ENCODE measurements at regions not wholly inside any gene's neighbourhood (a gene's known extent, or its start where the extent isn't known, plus 50 kb on each side); places are given as distances from the start of the nearest gene placed in this dataset.
"Not testable (repeated sequence)": the region's sequence is repeated elsewhere in the genome, so short reads cannot be mapped to it uniquely, and the experiment has no call there.

DNA sequence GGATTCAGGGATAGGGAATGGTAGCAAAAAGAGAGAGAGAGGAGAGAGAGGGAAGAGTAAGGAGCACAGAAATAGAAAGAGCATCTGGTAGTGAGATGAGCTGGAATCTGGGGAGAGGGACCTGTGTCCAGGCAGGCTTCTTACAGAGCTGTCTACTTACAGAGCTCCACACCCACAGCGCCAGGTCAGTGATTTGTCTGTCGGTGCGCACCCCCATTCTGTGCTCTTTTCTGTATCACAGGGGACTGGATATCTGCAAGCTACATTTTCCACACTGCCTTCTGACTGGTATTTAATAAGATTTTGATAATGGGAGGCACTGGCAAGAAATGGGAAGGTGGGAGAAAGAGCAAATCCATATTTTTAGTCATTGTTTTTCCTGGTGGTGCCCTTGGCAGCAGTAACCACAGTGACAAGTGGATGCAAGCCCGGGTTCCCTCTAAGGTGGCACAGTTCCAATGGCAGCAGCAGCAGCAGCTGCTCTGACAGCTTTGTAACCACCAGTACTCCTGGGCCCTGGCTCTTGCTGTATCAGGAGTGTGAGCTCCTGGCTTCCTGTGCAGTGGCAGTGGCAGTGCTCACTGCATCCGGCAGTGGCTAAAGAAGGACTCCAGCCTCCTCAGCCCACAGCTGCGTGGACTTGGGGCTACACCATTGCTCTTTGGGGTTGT, 300.5 kb downstream of the TRIML1 start:
- no peak for DNase-seq

DNA sequence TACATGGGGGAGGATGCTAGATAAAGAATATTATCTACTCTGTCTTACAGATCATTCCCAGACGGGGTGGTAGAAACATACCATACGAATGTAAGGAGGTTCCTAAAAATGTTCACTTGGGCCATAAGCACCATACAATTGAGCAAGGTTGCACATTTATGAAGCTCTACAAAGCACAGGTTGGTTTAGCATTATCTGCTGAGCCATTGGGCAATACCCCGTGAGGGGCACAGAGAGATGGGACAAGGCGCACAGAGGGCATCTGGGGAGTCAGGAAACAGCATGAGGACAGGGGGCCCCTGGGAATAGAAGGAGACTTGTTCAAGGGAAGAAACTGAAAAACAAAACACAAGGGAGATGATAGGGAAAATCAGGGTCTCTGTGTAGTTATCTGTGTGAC, 305.3 kb downstream of the TRIML1 start:
- DNase-seq: no peak

DNA sequence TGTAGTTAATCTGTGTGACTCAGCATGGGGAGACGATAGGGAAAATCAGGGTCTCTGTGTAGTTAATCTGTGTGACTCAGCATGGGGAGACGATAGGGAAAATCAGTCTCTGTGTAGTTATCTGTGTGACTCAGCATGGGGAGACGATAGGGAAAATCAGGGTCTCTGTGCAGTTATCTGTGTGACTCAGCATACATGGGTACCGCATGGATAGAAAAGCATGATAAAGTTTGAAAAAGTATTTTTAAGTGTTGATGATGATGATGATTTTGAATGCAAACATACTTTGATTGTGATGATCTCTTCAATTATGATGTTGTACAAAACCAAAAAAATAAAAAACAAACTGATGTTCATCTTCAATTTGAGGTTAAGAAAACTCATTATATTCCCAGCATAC, 309.8 kb downstream of the TRIML1 start:
- not testable (repeated sequence) for DNase-seq

DNA sequence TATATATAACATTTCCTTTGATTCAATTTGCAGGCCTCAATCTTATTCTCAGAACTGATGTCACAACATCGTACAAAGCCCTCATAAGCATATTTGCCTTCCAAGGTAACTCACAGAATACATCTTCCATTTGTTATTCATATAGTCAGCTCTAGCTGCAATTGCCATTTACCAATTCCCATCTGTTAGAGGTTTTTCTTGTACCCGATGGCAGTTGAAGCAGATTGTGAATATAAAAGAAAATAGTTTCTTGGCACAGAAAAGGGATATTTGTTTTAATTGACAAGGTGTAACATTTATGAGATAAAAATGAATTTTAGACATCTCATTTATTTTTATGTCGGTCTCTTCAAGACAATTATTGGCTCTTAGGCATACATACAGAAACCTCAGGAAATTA, 311.3 kb downstream of the TRIML1 start:
- no peak for DNase-seq

DNA sequence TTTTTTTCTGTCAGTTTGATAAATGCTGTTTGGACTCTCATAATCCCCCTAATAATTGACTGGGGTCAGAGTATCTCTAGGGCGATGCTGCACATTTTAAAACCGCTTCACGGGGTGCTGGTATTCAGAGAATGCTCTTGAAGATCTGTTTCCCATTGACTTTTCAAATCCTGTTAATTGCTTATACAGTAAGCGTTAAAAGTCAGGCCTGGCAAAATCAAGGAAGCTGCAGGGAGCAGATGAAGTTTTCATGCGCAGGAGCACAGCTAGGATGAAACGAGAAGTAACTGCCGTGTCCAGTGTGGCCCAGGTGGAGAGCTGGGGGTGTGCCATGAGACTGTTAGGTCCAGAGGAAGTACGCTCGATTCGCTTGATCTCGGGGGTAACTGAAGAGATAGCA, 312.9 kb downstream of the TRIML1 start:
- DNase-seq: no peak

DNA sequence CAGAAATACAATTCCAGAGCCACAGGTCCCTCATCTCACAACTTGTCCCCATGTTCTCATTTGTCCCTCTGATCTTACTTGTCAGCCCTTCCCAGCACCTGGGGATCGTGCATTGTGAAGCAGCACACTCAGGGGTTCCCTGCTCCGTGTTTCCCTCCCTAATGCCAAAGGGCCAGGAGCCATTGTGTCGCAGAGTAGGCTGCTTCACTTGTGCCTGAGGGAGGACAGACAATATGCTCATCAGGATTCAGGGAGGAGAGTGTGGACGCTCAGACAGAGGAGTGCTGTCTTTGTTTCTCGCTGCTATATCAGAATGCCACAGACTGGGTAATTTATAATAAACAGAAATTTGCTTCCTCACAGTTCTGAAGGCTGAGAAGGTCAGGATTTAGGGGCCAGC, 315.3 kb downstream of the TRIML1 start:
- no peak for DNase-seq

DNA sequence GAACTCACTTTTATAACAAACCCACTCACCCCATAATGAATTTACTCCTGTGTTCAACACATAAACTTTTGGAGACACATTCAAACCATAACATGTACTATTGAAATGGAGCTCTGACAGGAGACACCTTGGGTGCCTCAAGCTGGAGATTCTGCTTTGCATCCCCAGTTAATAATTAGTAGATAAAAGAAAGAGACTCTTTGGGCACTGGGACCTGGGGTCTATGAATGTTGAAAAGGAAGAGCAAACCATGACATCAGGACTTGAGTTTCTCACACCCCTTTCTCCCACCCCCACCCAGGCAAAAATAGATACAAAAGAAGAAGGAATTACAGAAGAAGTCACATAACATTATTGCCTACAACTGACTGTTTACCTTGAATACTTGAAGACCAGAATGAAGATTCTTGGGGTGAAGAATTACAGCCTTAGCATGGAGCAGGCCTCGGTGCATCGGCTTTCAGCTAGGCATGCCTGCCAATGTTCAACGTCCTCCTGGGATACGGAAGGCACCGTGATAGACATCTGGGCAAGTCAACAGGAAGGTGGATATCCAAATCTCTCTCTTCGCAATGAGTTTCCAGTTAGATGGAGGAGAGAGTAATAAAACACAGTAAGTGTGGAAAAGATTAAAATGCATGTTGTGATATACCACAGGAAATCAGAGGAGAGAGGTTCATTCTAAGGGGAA, 316.0 kb downstream of the TRIML1 start:
- DNase-seq: no peak

DNA sequence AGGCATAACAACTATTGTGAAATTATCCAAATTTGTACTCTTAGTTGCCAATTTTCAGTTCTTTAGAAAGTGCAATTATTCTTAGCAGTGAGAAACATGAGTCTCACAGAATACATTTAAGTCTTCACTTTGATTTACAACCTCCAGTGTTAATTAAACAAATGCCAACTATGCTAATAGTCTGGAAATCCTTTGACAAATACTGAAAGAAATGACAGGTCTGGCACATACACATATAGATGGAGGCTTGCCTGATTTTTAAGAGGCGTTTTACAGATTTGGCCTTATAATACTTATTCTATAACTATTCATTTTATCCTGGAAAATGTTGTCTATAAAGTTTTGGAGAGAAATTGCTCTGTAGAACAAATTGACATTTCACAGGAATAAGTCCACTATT, 320.1 kb downstream of the TRIML1 start:
- DNase-seq: no peak

DNA sequence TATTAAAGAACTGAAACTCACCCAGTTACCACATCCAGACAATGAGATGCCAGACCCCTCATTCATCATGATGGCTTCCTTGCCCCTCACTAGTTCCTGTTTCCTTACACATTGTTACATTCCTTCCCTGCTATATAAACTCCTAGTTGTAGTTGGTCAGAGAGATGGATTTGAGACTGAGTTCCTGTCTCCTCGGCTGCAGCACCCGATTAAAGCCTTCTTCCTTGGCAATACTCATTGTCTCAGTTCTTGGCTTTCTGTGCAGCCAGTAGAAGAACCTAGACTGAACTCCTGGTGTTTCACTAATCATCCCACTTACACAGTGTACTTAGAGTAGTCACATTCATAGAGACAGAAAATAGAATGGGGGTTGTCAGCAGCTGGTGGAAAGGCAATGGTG, 324.7 kb downstream of the TRIML1 start:
- no peak for DNase-seq

DNA sequence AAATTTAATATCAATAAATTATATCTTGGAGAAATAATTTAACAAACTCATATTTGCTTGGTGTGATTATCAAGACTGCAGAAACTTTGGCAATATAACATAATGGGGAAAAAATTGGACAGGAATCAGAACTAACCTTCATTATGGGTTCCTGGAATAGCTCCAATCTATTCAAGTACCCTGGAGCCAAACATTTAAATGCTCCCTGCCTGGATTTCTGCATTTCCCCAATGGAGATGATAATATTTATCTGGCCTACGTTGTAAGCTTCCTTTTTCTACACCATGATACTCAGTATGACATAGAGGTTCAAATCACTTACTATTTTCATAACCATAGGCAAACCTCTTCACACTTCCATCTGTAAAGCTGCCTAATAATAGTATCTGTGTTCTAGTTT, 326.8 kb downstream of the TRIML1 start:
- DNase-seq: no peak

DNA sequence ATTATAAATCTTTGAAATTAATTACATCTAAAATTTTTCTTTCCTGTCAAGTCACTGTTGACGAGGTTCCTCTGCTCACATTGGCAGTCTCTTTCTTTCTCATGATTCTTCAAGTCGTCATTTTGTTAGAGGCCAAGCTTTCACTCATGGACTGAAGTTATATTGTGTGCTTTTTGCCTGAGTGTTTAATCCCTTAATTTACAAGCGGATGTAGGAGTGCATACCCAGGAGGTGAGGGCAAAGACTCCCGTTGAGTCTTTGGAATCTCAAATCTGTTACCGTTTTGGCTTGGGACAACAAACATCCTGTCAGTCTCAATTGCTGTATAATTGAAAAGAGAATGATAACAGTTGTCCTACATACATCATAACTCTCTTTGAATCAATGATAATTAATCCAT, 345.0 kb downstream of the TRIML1 start:
- DNase-seq: no peak

DNA sequence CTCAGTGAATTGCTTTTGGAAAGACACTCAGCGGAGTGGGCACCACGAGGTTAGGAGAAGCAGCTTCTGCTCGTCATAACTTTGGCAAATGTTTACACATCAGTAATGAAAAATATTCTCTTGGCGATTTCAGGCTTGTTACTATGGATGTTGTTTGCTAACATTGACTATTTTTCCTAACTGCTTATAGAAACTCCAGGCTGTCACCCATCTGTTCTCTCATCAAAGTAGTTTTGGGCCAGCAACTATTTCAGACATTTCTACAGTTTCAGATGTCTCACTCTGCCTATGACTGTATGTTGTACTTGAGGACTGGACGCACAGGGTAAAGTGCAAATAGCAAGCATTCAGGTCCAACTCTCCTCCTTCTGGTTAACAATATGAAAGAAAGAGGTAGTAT, 346.7 kb downstream of the TRIML1 start:
- no peak for DNase-seq

DNA sequence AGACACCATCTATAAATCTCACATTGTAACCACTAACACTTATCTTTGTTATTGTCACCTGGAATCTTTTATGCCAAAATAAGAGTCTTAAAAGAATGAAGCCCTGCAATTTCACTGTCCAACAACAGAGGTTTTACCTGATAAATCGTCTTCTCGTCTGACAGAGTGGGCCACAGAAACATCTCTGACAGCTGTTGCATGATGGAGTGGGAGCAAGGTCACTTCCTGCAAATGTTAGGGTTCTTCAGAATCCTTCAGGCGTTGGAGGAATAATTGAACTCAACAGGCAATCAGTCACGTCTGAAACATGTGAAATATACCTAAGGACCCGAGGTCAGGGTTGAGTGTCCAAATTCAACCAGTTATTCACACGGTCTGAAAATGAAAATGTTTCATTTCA, 353.6 kb downstream of the TRIML1 start:
- no peak for DNase-seq

DNA sequence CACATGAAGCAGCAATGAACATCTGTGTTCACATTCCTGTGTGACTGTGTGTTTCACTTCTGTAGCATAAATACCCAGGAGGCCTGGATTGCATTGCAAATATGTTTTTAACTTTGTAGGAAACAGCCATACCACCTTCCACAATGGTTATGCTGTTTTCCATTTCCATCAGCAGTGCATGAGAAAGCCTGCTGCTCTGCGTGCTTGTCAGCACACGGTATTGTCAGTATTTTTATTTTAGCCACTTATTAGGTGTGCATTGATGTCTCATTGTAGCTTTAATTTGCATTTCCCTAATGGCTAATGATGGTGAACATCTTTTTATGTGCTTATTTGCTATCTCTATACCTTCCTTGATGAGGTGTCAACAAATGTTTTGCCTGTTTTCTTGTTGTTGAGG, 355.9 kb downstream of the TRIML1 start:
- DNase-seq: no peak

DNA sequence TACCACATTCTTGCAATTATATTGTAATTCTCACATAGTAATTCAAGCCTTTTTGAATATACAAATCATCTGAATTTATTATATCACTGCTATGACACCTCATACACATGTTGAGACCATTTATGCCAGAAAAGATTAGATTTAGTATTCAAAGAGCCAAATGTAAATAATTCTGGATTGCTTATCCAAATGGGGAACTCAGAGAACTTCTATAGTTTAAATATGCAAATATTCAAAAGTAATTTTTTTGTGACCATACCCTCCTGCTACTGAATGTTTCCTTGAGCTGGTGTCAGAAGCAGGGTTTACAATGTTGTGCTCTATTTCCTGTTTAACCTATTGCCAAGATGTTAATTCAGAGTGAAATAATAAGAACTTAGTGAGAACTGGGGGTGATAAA, 372.2 kb downstream of the TRIML1 start:
- peak; percentile 32 for DNase-seq

DNA sequence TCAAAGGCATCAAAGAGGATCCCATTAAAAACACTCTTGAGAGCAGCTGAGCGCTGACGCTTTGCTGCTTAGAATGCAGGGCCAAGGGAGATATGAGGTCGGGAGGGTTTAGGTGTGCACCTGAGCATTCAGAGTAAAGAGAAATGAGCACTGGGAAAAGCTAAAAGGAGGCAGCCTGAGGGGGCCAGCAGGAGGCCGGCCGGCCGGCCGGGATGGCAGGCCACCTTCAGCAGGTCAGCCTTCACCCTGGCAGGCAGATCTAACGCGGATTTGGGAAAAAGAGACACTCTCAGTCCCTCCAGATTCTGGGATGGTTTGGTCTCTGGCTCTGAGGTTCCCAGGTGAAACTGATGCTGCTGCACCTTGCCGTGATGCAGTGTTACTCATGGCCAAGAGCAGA, 393.5 kb downstream of the TRIML1 start:
- DNase-seq: no peak

DNA sequence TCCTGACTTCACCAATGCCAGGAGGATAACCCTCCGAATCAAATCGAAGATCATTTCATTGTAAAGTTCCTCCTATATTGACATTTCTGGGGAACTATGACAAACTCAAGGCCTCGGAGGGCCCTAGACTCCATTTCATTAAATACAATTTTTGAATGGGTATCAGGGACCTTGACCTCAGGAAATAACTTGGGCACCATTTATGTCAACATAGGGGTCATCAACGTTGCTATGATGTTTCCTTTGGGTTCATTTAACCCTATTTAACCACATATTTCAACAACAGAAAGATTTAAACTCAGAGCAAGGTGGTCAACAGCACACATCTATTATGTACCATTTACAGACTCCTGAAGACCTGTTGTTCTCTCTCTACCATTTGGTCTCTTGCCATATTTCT, 395.1 kb downstream of the TRIML1 start:
- no peak for DNase-seq

DNA sequence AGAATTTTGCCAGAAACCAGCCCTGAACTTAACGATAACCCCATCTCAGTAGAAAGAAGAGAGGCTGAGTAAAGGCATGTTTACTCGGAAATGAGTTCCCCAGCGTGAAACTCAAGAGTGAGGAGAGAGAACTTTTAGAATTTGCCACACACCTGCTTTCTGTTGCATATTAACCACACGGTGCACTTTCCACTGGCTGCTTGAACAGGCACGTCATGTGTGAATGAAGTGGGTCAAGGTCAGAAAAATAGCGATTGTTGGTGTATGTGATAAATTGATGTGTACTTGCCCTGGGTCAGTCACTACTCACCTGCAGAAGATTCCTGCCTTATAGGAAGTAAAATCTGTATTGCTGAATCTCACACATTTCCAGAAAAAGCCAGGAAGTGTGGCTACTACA, 395.7 kb downstream of the TRIML1 start:
- no peak for DNase-seq

DNA sequence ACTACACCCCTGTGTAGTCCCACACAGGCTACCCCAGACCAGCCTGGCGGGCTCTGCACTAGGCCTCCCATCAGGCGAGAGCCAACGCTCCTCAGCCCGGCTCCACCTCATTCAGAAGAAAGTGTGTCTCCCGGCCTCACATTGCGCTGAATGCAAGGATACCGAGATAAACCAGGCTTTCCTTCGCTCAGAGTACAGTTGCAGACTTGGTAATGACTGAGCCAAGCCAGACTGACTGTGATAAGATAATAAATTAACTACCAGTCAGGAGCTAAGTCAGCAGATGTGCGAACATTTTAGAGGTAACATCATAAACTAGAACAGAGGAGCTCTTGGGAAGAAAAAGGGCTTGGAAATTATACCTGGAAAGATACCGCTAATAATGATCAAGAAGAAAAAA, 397.6 kb downstream of the TRIML1 start:
- no peak for DNase-seq

DNA sequence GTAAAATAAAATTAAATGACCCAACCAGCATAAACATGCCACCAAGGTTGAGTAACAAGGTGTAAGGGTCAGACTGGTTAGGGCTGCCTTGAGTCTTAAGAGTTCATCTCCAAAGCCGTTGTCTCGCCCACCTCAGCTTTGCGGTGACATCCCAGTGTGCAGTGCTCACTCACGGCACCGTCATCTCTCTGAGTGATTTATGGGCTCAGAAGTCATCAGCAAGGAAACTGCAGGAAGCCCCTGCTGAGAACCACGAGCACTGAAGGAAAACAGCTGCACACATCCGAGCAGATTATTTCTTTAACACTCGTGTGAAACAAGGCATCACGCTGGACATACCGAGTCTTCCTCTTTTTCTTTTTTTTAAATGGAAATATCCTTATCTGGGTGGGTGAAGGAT, 411.1 kb downstream of the TRIML1 start:
- DNase-seq: no peak

DNA sequence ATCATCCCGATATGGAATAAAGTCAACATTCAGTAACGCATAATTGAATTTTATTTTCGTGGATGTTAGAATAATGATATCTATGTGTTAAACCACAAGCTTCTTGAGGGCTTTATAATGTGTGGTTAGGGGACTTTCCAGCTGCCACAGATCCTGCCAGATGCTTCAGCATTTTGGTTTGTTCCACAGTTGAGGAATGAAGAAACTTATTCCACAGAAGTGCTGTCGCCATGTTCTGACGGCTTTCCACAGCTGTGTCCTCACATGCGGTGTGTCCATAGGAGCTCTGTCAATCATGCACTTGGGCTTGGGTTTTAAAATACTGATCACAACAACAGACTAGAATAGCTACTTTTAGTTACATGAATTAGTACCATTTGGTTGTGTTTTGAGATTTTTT, 411.9 kb downstream of the TRIML1 start:
- DNase-seq: no peak

DNA sequence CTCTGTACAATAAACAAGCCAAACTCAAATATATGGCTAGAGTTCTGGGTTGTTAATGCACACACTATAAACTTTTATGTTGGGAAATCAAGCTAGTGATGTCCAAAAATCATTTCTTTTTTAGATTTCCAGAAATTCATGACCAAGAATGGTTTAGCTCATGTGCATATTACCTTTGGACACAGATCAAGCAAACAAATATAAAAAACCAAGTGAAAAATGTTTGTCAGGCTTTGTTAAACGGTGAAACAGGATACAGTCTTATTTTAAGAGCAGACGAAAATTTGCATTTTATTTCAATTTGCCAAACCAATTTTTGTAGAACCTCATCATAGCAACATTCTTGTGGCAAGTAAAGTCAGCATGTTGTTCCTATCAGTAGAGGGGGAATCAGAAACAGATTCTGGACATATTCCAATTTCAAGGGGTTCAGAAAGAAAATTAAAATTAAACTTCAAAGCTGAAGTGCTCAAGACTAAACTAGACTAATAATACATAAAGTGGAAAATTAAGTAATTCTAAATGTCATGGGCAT, 413.6 kb downstream of the TRIML1 start:
- DNase-seq: no peak

DNA sequence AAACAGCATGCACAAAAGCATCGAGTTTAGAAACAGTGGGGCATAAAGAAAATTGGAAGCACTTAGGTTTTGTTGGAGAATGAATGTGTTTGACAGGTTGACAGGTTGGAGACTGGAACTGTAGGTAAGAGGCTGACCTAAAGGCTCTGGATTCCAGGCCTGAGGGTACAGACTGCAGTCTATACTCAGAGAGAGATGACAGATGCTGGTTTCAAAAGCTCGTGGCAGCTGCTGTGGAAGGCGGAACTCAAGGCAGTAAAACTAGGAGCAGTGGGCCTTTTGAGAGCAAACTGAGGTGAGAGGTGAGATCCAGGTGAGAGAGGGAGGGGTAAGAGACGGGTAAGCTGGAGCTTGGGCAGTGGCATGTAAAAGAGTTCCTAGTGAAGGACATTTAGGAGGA, 415.2 kb downstream of the TRIML1 start:
- DNase-seq: no peak

DNA sequence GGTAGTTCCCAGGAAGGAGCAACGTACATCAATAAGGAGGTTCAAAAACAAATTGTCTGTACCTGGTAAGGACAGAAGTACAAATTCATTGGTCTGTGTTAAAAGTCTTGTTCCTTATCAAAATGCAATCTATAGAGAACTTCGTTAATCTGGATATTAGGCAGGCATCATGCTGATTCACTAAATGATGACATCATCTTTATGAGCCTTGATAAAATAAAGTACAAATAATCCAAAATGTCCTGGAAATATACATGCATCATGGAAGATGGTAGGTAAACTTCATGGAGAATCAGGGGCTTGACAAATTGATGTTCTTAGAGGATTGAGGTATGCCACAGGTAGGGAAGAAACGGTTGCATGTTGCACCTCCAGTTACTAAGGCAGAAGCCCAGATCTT, 433.9 kb downstream of the TRIML1 start:
- DNase-seq: no peak

DNA sequence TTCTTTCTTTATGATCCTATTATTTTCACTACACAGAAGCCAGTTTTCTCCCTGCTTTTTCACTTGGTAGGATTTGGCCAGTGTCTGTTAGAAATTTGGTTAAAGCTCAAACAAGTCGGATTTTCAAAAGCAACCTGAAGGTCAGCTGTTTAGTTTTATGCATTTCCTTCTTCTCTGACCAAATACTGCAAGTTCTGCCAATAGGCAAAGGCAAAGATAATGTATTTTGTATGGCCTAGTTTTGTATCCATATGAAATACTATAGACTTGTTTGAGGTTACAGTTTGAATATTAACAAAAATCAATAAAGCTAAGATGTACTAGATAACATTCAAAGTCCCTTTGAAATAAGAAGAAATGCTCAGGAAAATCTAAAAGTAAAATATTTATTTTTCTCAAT, 439.4 kb downstream of the TRIML1 start:
- no peak for DNase-seq

All from NCI-H1048 (cell line).